HepG2 (cell line): ENCODE measurements at regions not wholly inside any gene's neighbourhood (a gene's known extent, or its start where the extent isn't known, plus 50 kb on each side); places are given as distances from the start of the nearest gene placed in this dataset.

ENCODE experiments used
- CEBPG ChIP-seq: IDR thresholded peaks from 2 replicates; pipeline ENCODE4 v1.6.1; 2016
- ERF ChIP-seq: IDR thresholded peaks from 2 replicates; pipeline ENCODE4 v1.6.1; 2018; ENCODE audit warnings: missing biosample characterization, missing genetic modification reagents
- ETV6 ChIP-seq: sonication (generic); formaldehyde crosslinking; conservative IDR thresholded peaks from 2 replicates; pipeline ENCODE4 v1.4.0; 2020; ENCODE audit warnings: missing genetic modification reagents
- HDAC6 ChIP-seq: fragments of 200-600 bp; sonication (generic); IDR thresholded peaks from 2 replicates; pipeline ENCODE4 v1.7.0; 2017; ENCODE audit warnings: mild to moderate bottlenecking, antibody characterized with exemption, low read length, low read depth
- SALL1 ChIP-seq: sonication (generic); formaldehyde crosslinking; IDR thresholded peaks from 2 replicates; pipeline ENCODE4 v1.8.0; 2022; ENCODE audit warnings: mild to moderate bottlenecking, missing genetic modification reagents
- SMAD3 ChIP-seq: sonication (generic); formaldehyde crosslinking; IDR thresholded peaks from 2 replicates; pipeline ENCODE4 v1.4.0; 2020; ENCODE audit warnings: missing genetic modification reagents
- SMARCC2 ChIP-seq: fragments of 450-650 bp; IDR thresholded peaks from 2 replicates; pipeline ENCODE4 v1.6.1; 2017; ENCODE audit warnings: antibody characterized with exemption, mild to moderate bottlenecking
- XRCC5 ChIP-seq: fragments of 200-400 bp; formaldehyde crosslinking; optimal IDR thresholded peaks from 2 replicates; pipeline ENCODE3; 2017; ENCODE audit warnings: mild to moderate bottlenecking, low read length
- ZC3H13 ChIP-seq: sonication (generic); formaldehyde crosslinking; IDR thresholded peaks from 2 replicates; pipeline ENCODE4 v1.8.1; 2023; ENCODE audit warnings: mild to moderate bottlenecking, missing genetic modification reagents, moderate library complexity
- ZNF260 ChIP-seq: sonication (generic); formaldehyde crosslinking; IDR thresholded peaks from 2 replicates; pipeline ENCODE4 v1.4.0; 2020; ENCODE audit warnings: missing genetic modification reagents, low read depth, mild to moderate bottlenecking, borderline replicate concordance
- ZNF570 ChIP-seq: sonication (generic); formaldehyde crosslinking; IDR thresholded peaks from 2 replicates; pipeline ENCODE4 v1.4.0; 2020; ENCODE audit warnings: mild to moderate bottlenecking, missing genetic modification reagents, borderline replicate concordance
- ZNF572 ChIP-seq: sonication (generic); formaldehyde crosslinking; IDR thresholded peaks from 2 replicates; pipeline ENCODE4 v1.5.1; 2020; ENCODE audit warnings: mild to moderate bottlenecking, missing genetic modification reagents
- ZNF772 ChIP-seq: sonication (generic); formaldehyde crosslinking; IDR thresholded peaks from 2 replicates; pipeline ENCODE4 v1.5.0; 2020; ENCODE audit warnings: mild to moderate bottlenecking, missing genetic modification reagents
- ZNF792 ChIP-seq: IDR thresholded peaks from 2 replicates; pipeline ENCODE4 v1.6.1; 2016
- TF ChIP-seq, protein P1 (sequence below): sonication (generic); formaldehyde crosslinking; IDR thresholded peaks from one replicate; pipeline ENCODE4 v1.5.1; 2020; ENCODE audit warnings: mild to moderate bottlenecking, missing genetic modification reagents; ENCODE audit errors: not compliant biosample characterization
- TF ChIP-seq, protein P2 (sequence below): sonication (generic); formaldehyde crosslinking; conservative IDR thresholded peaks from 2 replicates; pipeline ENCODE4 v1.4.0; 2020; ENCODE audit warnings: missing genetic modification reagents
- TF ChIP-seq, protein P3 (sequence below): IDR thresholded peaks from 2 replicates; pipeline ENCODE4 v1.6.1; 2016; ENCODE audit warnings: low read depth, missing genetic modification reagents, missing compliant biosample characterization
- TF ChIP-seq, protein P4 (sequence below): sonication (generic); formaldehyde crosslinking; IDR thresholded peaks from 2 replicates; pipeline ENCODE4 v1.4.0; 2020; ENCODE audit warnings: missing genetic modification reagents

DNA sequence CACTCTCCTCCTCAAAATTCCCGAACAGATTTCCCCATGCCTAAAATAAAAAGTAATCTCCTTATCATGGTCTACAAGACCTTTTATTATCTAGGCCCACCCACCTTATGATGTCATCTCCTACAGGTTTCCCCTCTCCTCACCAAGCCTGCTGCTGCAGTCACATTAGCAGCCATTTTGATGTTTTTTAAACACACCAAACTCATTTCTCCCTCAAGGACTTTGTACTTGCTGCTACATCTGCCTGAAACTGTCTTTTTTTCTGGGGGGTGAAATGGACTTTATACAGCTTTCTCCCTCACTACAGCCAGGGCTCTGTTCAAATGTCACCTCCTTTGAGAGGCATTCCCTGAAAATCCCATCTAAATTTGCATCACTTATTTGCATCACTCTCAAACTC is 90.2 kb upstream of the TAB3 start (continued):
- TF ChIP-seq, protein P1, sequence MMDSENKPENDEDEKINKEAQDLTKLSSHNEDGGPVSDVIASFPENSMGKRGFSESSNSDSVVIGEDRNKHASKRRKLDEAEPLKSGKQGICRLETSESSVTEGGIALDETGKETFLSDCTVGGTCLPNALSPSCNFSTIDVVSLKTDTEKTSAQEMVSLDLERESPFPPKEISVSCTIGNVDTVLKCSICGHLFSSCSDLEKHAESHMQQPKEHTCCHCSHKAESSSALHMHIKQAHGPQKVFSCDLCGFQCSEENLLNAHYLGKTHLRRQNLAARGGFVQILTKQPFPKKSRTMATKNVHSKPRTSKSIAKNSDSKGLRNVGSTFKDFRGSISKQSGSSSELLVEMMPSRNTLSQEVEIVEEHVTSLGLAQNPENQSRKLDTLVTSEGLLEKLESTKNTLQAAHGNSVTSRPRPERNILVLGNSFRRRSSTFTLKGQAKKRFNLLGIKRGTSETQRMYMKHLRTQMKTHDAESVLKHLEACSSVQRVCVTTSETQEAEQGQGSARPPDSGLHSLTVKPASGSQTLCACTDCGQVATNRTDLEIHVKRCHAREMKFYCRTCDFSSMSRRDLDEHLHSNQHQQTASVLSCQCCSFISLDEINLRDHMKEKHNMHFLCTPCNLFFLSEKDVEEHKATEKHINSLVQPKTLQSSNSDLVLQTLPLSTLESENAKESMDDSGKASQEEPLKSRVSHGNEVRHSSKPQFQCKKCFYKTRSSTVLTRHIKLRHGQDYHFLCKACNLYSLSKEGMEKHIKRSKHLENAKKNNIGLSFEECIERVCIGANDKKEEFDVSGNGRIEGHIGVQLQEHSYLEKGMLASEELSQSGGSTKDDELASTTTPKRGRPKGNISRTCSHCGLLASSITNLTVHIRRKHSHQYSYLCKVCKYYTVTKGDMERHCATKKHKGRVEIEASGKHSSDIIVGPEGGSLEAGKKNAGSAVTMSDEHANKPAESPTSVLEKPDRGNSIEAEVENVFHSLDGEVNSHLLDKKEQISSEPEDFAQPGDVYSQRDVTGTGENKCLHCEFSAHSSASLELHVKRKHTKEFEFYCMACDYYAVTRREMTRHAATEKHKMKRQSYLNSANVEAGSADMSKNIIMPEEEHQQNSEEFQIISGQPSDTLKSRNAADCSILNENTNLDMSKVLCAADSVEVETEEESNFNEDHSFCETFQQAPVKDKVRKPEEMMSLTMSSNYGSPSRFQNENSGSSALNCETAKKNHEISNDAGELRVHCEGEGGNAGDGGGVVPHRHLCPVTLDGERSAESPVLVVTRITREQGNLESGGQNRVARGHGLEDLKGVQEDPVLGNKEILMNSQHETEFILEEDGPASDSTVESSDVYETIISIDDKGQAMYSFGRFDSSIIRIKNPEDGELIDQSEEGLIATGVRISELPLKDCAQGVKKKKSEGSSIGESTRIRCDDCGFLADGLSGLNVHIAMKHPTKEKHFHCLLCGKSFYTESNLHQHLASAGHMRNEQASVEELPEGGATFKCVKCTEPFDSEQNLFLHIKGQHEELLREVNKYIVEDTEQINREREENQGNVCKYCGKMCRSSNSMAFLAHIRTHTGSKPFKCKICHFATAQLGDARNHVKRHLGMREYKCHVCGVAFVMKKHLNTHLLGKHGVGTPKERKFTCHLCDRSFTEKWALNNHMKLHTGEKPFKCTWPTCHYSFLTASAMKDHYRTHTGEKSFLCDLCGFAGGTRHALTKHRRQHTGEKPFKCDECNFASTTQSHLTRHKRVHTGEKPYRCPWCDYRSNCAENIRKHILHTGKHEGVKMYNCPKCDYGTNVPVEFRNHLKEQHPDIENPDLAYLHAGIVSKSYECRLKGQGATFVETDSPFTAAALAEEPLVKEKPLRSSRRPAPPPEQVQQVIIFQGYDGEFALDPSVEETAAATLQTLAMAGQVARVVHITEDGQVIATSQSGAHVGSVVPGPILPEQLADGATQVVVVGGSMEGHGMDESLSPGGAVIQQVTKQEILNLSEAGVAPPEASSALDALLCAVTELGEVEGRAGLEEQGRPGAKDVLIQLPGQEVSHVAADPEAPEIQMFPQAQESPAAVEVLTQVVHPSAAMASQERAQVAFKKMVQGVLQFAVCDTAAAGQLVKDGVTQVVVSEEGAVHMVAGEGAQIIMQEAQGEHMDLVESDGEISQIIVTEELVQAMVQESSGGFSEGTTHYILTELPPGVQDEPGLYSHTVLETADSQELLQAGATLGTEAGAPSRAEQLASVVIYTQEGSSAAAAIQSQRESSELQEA = no peak
- TF ChIP-seq ZNF570 = no peak
- TF ChIP-seq, protein P2, sequence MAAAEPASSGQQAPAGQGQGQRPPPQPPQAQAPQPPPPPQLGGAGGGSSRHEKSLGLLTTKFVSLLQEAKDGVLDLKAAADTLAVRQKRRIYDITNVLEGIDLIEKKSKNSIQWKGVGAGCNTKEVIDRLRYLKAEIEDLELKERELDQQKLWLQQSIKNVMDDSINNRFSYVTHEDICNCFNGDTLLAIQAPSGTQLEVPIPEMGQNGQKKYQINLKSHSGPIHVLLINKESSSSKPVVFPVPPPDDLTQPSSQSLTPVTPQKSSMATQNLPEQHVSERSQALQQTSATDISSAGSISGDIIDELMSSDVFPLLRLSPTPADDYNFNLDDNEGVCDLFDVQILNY = no peak
- no peak for TF ChIP-seq ZNF260 (CRISPR knock-in tag)
- TF ChIP-seq HDAC6 = no peak
- TF ChIP-seq SMARCC2 = no peak
- no peak for TF ChIP-seq ZC3H13
- no peak for TF ChIP-seq ERF (CRISPR knock-in tag)
- TF ChIP-seq, protein P3, sequence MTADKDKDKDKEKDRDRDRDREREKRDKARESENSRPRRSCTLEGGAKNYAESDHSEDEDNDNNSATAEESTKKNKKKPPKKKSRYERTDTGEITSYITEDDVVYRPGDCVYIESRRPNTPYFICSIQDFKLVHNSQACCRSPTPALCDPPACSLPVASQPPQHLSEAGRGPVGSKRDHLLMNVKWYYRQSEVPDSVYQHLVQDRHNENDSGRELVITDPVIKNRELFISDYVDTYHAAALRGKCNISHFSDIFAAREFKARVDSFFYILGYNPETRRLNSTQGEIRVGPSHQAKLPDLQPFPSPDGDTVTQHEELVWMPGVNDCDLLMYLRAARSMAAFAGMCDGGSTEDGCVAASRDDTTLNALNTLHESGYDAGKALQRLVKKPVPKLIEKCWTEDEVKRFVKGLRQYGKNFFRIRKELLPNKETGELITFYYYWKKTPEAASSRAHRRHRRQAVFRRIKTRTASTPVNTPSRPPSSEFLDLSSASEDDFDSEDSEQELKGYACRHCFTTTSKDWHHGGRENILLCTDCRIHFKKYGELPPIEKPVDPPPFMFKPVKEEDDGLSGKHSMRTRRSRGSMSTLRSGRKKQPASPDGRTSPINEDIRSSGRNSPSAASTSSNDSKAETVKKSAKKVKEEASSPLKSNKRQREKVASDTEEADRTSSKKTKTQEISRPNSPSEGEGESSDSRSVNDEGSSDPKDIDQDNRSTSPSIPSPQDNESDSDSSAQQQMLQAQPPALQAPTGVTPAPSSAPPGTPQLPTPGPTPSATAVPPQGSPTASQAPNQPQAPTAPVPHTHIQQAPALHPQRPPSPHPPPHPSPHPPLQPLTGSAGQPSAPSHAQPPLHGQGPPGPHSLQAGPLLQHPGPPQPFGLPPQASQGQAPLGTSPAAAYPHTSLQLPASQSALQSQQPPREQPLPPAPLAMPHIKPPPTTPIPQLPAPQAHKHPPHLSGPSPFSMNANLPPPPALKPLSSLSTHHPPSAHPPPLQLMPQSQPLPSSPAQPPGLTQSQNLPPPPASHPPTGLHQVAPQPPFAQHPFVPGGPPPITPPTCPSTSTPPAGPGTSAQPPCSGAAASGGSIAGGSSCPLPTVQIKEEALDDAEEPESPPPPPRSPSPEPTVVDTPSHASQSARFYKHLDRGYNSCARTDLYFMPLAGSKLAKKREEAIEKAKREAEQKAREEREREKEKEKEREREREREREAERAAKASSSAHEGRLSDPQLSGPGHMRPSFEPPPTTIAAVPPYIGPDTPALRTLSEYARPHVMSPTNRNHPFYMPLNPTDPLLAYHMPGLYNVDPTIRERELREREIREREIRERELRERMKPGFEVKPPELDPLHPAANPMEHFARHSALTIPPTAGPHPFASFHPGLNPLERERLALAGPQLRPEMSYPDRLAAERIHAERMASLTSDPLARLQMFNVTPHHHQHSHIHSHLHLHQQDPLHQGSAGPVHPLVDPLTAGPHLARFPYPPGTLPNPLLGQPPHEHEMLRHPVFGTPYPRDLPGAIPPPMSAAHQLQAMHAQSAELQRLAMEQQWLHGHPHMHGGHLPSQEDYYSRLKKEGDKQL (CRISPR knock-in tag) = no peak
- no peak for TF ChIP-seq XRCC5
- TF ChIP-seq ZNF792 (CRISPR knock-in tag) = no peak
- TF ChIP-seq ETV6 (CRISPR knock-in tag) = no peak
- TF ChIP-seq, protein P4, sequence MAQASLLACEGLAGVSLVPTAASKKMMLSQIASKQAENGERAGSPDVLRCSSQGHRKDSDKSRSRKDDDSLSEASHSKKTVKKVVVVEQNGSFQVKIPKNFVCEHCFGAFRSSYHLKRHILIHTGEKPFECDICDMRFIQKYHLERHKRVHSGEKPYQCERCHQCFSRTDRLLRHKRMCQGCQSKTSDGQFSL (CRISPR knock-in tag) = peak; percentile 34; the same call in 1 of the 2 replicates
- TF ChIP-seq SALL1 (CRISPR knock-in tag) = no peak; the same call in 1 of the 2 replicates
- TF ChIP-seq CEBPG (CRISPR knock-in tag) = 0 out of 2 replicates have a peak, but pooled peaks have one; percentile 4
- no peak for TF ChIP-seq SMAD3 (CRISPR knock-in tag)
- TF ChIP-seq ZNF772 (CRISPR knock-in tag) = no peak
- no peak for TF ChIP-seq ZNF572
